ENCODE measurements at regions not wholly inside any gene's neighbourhood (a gene's known extent, or its start where the extent isn't known, plus 50 kb on each side); places are given as distances from the start of the nearest gene placed in this dataset.

GRCh38 chr10:79003183-79004100 is 65.3 kb upstream of the ZMIZ1 start:
- ChIA-PET POLR2A (no interaction called here), CTCF (no interaction called here)
- TF ChIP-seq PKNOX1 (IDR thresholded peaks at IDR 0.05) (no peak), L3MBTL2 (conservative IDR thresholded peaks at IDR 0.05) (no peak), NFRKB (IDR thresholded peaks at IDR 0.05) (no peak), SP1 (IDR thresholded peaks at IDR 0.05) (no peak), FOXM1 (IDR thresholded peaks at IDR 0.05; ENCODE audit: borderline replicate concordance) (no peak), TARDBP (IDR thresholded peaks at IDR 0.05) (no peak), ELF4 (IDR thresholded peaks at IDR 0.05) (no peak), ZNF384 (IDR thresholded peaks at IDR 0.05) (no peak), FOXA1 (IDR thresholded peaks at IDR 0.05) (no peak), FOXK2 (IDR thresholded peaks at IDR 0.05) (no peak), HDGF (IDR thresholded peaks at IDR 0.05; ENCODE audit: borderline replicate concordance) (no peak), SUZ12 (IDR thresholded peaks at IDR 0.05) (no peak)
- no peak for DNase-seq (ENCODE audit: extremely low spot score)

DNA sequence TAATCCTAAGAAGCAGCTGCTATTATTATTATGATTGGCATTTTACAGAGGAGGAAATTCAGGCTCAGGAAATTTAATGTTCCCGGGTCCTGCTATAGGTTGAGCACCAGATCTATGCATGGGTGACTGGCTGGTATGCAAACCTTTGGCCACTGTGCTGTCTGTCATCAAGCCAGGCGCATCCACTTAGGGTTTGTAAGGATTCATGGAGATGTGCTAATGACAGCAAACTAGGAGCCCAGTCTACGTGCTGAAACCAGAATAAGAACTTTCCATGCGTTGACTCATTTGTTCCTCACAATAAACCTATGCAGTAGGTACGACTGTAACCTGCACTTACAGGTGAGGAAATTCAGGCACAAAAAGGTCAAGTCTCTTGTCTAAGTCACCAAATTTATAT is 64.5 kb upstream of the ZMIZ1 start:
- POLR2A ChIA-PET = no interaction called here
- TF ChIP-seq FOXA1 (IDR thresholded peaks at IDR 0.05) = no peak
- no peak for TF ChIP-seq TARDBP (IDR thresholded peaks at IDR 0.05)
- no peak for TF ChIP-seq SUZ12 (IDR thresholded peaks at IDR 0.05)
- no peak for TF ChIP-seq ZNF384 (IDR thresholded peaks at IDR 0.05)
- no peak for TF ChIP-seq ARNT (IDR thresholded peaks at IDR 0.05)
- TF ChIP-seq FOXK2 (IDR thresholded peaks at IDR 0.05) = no peak
- DNase-seq (ENCODE audit: extremely low spot score) = no peak
- CTCF ChIA-PET = no interaction called here

- ChIA-PET POLR2A (interaction anchor here (0.7 kb wide), 1 partner anchor 20 kb away, joined by 3 read pairs; no protein-coding TSS in a partner anchor), CTCF (no interaction called here)
- no peak for DNase-seq (ENCODE audit: extremely low spot score)
- TF ChIP-seq ARNT (IDR thresholded peaks at IDR 0.05) = no peak
- TF ChIP-seq FOXA1 (IDR thresholded peaks at IDR 0.05) = no peak
- TF ChIP-seq L3MBTL2 (conservative IDR thresholded peaks at IDR 0.05) = no peak
- no peak for TF ChIP-seq ELF4 (IDR thresholded peaks at IDR 0.05)
- TF ChIP-seq CTBP1 (IDR thresholded peaks at IDR 0.05; ENCODE audit: borderline replicate concordance) = no peak
- TF ChIP-seq SUZ12 (IDR thresholded peaks at IDR 0.05) = no peak
- no peak for TF ChIP-seq HDGF (IDR thresholded peaks at IDR 0.05; ENCODE audit: borderline replicate concordance)
- TF ChIP-seq FOXK2 (IDR thresholded peaks at IDR 0.05) = no peak
- TF ChIP-seq TARDBP (IDR thresholded peaks at IDR 0.05) = no peak
- no peak for TF ChIP-seq SP1 (IDR thresholded peaks at IDR 0.05)
- no peak for TF ChIP-seq PKNOX1 (IDR thresholded peaks at IDR 0.05)
- TF ChIP-seq ZNF384 (IDR thresholded peaks at IDR 0.05) = no peak
- TF ChIP-seq LEF1 (IDR thresholded peaks at IDR 0.05; ENCODE audit: borderline replicate concordance) = no peak
- no peak for TF ChIP-seq NFRKB (IDR thresholded peaks at IDR 0.05)
- no peak for TF ChIP-seq BHLHE40 (IDR thresholded peaks at IDR 0.05; ENCODE audit: borderline replicate concordance)
- no peak for TF ChIP-seq FOXM1 (IDR thresholded peaks at IDR 0.05; ENCODE audit: borderline replicate concordance)
These were observed 63.5 kb upstream of the ZMIZ1 start for GRCh38 chr10:79005126-79005810.

DNA sequence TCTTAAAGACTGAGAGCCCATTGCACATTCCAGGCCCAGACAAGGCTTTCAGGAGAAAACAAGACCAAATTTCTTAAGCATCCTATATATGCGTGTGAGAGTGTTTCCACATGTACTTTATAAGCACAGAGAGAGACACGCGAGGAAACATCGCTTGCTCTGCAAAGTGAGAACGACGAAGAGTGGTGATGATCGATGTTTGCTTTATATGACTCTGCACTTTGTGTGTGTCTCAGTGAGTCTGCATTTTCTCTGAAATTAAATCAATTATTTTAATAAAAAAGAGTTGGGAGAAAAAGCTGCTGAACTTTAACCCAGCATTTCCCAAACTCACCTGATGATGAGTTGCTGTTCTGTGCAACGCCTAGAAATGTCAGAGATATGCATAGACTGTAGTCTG is 61.7 kb upstream of the ZMIZ1 start:
- ChIA-PET POLR2A (no interaction called here), CTCF (interaction anchor here (0.6 kb wide), 1 partner anchor 17 kb away, joined by 3 read pairs; no protein-coding TSS in a partner anchor)
- no peak for DNase-seq (ENCODE audit: extremely low spot score)
- TF ChIP-seq SP1 (IDR thresholded peaks at IDR 0.05) = no peak
- TF ChIP-seq FOXM1 (IDR thresholded peaks at IDR 0.05; ENCODE audit: borderline replicate concordance) = no peak
- TF ChIP-seq FOXK2 (IDR thresholded peaks at IDR 0.05) = no peak
- TF ChIP-seq ELF4 (IDR thresholded peaks at IDR 0.05) = no peak
- TF ChIP-seq BHLHE40 (IDR thresholded peaks at IDR 0.05; ENCODE audit: borderline replicate concordance) = no peak

DNA sequence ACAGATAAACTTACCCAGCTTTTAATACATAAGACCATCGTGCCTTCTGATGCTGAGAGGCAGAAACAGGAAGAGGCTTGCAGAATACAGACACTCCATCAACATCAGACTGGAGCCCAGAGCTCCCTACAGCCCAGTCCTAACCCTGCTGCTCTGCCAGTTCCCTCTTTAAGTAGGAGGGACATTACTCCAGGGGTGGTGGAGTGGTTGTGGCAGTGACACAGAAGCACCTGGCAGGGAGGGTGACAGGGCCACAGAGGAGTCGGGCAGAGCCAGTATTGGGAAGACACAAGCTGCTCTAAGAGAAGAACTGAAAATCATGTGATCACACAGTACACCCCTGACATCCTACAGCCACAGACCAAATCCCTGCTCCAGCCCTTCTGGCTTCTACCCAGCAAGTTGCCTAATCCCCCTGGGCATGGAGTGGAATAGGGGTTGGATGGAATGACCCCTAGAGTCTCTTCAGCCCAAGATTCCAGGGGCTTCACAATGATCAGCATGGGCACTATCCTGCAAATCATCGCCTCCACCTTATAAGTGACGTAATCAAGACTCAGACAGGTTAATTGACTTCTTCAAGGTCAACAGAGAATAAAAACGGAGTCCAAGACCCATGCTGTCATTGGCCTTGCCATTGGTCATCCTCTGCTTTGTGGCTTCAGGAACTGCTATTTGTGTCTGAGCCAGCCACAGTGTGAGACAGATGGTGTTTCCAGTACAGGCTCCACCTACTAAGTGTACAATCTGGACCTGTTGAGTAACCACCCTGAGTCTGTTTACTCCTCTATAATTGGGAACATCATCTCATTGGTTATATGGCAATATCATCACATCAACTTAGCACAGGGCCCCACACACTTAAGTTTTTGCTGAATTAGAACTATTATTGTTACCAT is 61.1 kb upstream of the ZMIZ1 start:
- TF ChIP-seq HDGF (IDR thresholded peaks at IDR 0.05; ENCODE audit: borderline replicate concordance) (no peak), TARDBP (IDR thresholded peaks at IDR 0.05) (no peak), SUZ12 (IDR thresholded peaks at IDR 0.05) (no peak), L3MBTL2 (conservative IDR thresholded peaks at IDR 0.05) (no peak), LEF1 (IDR thresholded peaks at IDR 0.05; ENCODE audit: borderline replicate concordance) (no peak), BHLHE40 (IDR thresholded peaks at IDR 0.05; ENCODE audit: borderline replicate concordance) (no peak), FOXM1 (IDR thresholded peaks at IDR 0.05; ENCODE audit: borderline replicate concordance) (no peak), NFRKB (IDR thresholded peaks at IDR 0.05) (no peak), PKNOX1 (IDR thresholded peaks at IDR 0.05) (no peak), CTBP1 (IDR thresholded peaks at IDR 0.05; ENCODE audit: borderline replicate concordance) (no peak)
- CTCF ChIA-PET = no interaction called here
- POLR2A ChIA-PET = no interaction called here
- no peak for DNase-seq (ENCODE audit: extremely low spot score)

Data from HEK293T (cell line).